ENCODE measurements at regions not wholly inside any gene's neighbourhood (a gene's known extent, or its start where the extent isn't known, plus 50 kb on each side); places are given as distances from the start of the nearest gene placed in this dataset.
A peak's percentile ranks its signal among the peaks of the same experiment; 100 is the strongest.

DNA sequence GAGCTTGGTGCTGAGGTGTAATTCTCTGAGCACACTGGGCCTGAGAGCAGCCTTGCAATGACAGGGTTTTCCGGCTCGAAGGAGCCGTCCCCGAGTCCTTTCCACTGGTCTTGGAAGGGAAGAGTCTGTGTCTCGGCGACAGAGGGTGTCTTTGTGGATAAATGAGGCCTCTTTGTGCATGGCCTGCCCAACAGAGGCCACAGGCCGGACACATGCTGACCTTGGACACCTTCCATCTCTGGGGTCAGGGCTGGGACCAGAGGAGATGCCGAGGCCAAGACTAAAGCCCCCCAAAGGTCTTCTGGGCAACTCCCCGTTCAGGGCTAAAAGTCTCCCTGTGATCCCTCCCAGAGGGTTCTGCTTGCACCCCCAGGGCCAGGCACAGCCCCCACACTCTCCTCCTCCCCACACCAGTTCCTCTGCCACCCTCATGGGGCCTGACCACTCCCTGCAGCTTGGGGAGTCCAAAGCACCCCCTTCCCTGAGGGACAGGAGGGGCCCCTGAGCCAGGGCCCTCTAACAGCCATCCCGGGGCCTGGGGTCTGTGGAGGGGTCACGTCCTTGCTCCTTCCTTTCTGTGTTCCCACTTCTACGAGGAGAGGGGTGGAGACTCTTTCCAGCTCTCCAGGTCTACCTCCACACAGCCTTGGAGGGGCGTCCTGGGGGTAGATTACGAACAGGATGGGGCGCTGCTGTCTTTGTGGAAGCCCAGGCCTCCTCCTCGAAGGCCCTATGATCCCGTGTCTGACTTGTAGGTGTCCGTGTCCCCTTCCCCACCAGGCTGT, 130.6 kb upstream of the FAM20C start:
- no peaks in the 10 kb centered on the region for H3K9me3 ChIP-seq
- TF ChIP-seq, protein P1, sequence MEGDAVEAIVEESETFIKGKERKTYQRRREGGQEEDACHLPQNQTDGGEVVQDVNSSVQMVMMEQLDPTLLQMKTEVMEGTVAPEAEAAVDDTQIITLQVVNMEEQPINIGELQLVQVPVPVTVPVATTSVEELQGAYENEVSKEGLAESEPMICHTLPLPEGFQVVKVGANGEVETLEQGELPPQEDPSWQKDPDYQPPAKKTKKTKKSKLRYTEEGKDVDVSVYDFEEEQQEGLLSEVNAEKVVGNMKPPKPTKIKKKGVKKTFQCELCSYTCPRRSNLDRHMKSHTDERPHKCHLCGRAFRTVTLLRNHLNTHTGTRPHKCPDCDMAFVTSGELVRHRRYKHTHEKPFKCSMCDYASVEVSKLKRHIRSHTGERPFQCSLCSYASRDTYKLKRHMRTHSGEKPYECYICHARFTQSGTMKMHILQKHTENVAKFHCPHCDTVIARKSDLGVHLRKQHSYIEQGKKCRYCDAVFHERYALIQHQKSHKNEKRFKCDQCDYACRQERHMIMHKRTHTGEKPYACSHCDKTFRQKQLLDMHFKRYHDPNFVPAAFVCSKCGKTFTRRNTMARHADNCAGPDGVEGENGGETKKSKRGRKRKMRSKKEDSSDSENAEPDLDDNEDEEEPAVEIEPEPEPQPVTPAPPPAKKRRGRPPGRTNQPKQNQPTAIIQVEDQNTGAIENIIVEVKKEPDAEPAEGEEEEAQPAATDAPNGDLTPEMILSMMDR (IDR thresholded peaks at IDR 0.05), result no peak
- no peak for TF ChIP-seq POLR2AphosphoS5 (IDR thresholded peaks at IDR 0.05)
- no peak for TF ChIP-seq POLR2A (IDR thresholded peaks at IDR 0.05)
- H3K4me1 ChIP-seq, result no peaks in the 10 kb centered on the region
- no peaks in the 10 kb centered on the region for H3K36me3 ChIP-seq
- H3K27me3 ChIP-seq, result peaks cover 0 to 5% of the 10 kb centered on the region in 2 donors
- H3K4me3 ChIP-seq, result no peak overlapping the region
- DNase-seq (ENCODE audit: low spot score in 2 of 2), result no peak
- intact Hi-C loops (cut with DNase I; ENCODE audit: low total_unique reads), result no loop called here
- no peak overlapping the region for H3K27ac ChIP-seq

- no peak overlapping the region for H3K27ac ChIP-seq
- peak in 1 of 2 donors; percentile 34 for DNase-seq (ENCODE audit: low spot score in 2 of 2)
- TF ChIP-seq POLR2A (IDR thresholded peaks at IDR 0.05) (no peak), POLR2AphosphoS5 (IDR thresholded peaks at IDR 0.05) (no peak)
- TF ChIP-seq, protein P1 (IDR thresholded peaks at IDR 0.05), result no peak
- no peaks in the 10 kb centered on the region for H3K9me3 ChIP-seq
- no peak overlapping the region for H3K4me3 ChIP-seq
- intact Hi-C loops (cut with DNase I; ENCODE audit: low total_unique reads), result no loop called here
- H3K27me3 ChIP-seq, result peaks cover 0 to 5% of the 10 kb centered on the region in 2 donors
- H3K4me1 ChIP-seq, result no peaks in the 10 kb centered on the region
- no peaks in the 10 kb centered on the region for H3K36me3 ChIP-seq
Measured at GRCh38 chr7:62361-63116, 129.8 kb upstream of the FAM20C start.

DNA sequence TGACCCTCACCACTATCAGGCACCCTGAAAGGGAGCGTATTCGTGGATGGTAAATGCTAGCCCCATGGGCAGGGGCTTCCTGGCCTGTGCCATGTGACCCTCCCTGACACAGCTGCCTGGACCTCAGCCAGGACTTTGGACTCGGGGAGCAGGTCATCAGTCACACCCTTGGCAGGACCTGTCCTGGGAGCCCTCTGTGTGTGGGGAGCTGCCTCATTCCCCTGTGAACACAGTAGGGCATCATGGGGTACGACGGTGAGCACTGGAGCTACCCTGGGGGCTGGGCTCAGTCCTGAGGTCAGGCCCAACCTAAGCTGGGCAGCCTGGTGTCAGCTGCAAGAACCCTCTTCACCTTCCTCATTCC, 129.3 kb upstream of the FAM20C start:
- Histone ChIP-seq H3K27me3 (peaks cover 0 to 5% of the 10 kb centered on the region in 2 donors), H3K27ac (no peak overlapping the region), H3K4me1 (peaks cover 0 to 2% of the 10 kb centered on the region in 2 donors), H3K4me3 (no peak overlapping the region), H3K36me3 (no peaks in the 10 kb centered on the region), H3K9me3 (no peaks in the 10 kb centered on the region)
- intact Hi-C loops (cut with DNase I; ENCODE audit: low total_unique reads), result no loop called here
- peak in 1 of 2 donors; percentile 49 for DNase-seq (ENCODE audit: low spot score in 2 of 2)
- no peak for TF ChIP-seq POLR2A (IDR thresholded peaks at IDR 0.05)
- no peak for TF ChIP-seq POLR2AphosphoS5 (IDR thresholded peaks at IDR 0.05)
- TF ChIP-seq, protein P1 (IDR thresholded peaks at IDR 0.05), result no peak

DNA sequence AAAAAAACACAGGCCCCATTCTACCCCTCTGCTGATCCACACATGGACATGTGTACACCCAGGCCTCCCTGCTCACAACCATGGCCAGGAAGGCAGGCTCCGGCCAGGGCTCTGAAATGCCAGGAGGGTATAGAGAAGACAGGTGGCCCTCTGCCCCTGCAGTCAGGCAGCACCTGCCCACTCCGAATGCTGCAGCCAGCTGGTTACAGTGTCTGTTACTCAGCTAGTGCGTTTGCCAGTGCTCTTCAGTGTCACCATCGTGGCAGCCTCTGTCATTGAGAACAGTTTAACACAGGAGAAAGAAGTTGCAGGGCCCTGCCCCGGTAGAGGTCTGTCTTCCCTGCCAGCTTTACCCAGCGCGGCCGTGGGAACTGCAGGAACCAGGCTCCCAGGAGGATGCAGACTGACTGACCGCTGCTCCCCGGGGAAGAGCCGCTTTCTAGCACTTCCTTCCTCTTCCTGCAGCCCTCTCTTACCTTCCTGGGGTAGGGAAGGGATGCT, 128.8 kb upstream of the FAM20C start:
- no peak overlapping the region for H3K4me3 ChIP-seq
- no peaks in the 10 kb centered on the region for H3K9me3 ChIP-seq
- H3K4me1 ChIP-seq, result peaks cover 0 to 3% of the 10 kb centered on the region in 2 donors
- no peak for TF ChIP-seq POLR2A (IDR thresholded peaks at IDR 0.05)
- TF ChIP-seq, protein P1 (IDR thresholded peaks at IDR 0.05), result no peak
- no peak for TF ChIP-seq POLR2AphosphoS5 (IDR thresholded peaks at IDR 0.05)
- H3K27ac ChIP-seq, result no peak overlapping the region
- peak in 1 of 2 donors; percentile 20 for DNase-seq (ENCODE audit: low spot score in 2 of 2)
- H3K36me3 ChIP-seq, result no peaks in the 10 kb centered on the region
- intact Hi-C loops (cut with DNase I; ENCODE audit: low total_unique reads), result no loop called here
- peaks cover 0 to 5% of the 10 kb centered on the region in 2 donors for H3K27me3 ChIP-seq
